Heart left ventricle (tissue), 16 donors: ENCODE measurements at regions not wholly inside any gene's neighbourhood (a gene's known extent, or its start where the extent isn't known, plus 50 kb on each side); places are given as distances from the start of the nearest gene placed in this dataset.

ENCODE experiments used
- ATAC-seq, 4 donors: fragments of 200-7000 bp; cut with Tn5 transposase; one replicate each; pipeline ENCODE4 v1.9.1; 2020 to 2022; ENCODE audit warnings: moderate library complexity in 4 of 4, mild to moderate bottlenecking in 3 of 4, moderate number of reproducible peaks in 1 of 4
- DNase-seq, 5 donors: peaks; one replicate each; pipeline ENCODE4 v3.0.0-alpha.2; 2020
- H3K27ac ChIP-seq, 12 donors: fragments of 200-600 bp; sonication (generic) in 4 of 12; one replicate each; pipeline versions ENCODE4 v1.5.0 to v1.8.0; 2016 to 2022; ENCODE audit warnings: mild to moderate bottlenecking in 2 of 12
- H3K27me3 ChIP-seq, 9 donors: fragments of 200-600 bp; sonication (generic) in 2 of 9; one replicate each; pipeline versions ENCODE4 v1.5.1 to v1.8.0; 2016 to 2022; ENCODE audit warnings: mild to moderate bottlenecking in 3 of 9
- H3K36me3 ChIP-seq, 9 donors: fragments of 200-600 bp; sonication (generic) in 2 of 9; one replicate each; pipeline versions ENCODE4 v1.5.0 to v1.8.0; 2018 to 2022; ENCODE audit warnings: mild to moderate bottlenecking in 2 of 9
- H3K4me1 ChIP-seq, 12 donors: fragments of 200-600 bp; sonication (generic) in 4 of 12; one replicate each; pipeline versions ENCODE4 v1.5.0 to v1.8.0; 2016 to 2022; ENCODE audit warnings: mild to moderate bottlenecking in 3 of 12
- H3K4me3 ChIP-seq, 12 donors: fragments of 200-600 bp; sonication (generic) in 4 of 12; one replicate each; pipeline versions ENCODE4 v1.5.0 to v1.8.0; 2017 to 2022; ENCODE audit warnings: mild to moderate bottlenecking in 9 of 12, moderate library complexity in 4 of 12
- H3K9me3 ChIP-seq, 12 donors: fragments of 200-600 bp; sonication (generic) in 4 of 12; one replicate each; pipeline versions ENCODE4 v1.5.0 to v1.8.0; 2016 to 2022; ENCODE audit warnings: mild to moderate bottlenecking in 1 of 12
- POLR2A ChIP-seq, 2 donors: fragments of 450-650 bp; IDR thresholded peaks; one replicate each; pipeline ENCODE4 v1.6.1; 2017; ENCODE audit warnings: antibody characterized with exemption in 2 of 2, mild to moderate bottlenecking in 2 of 2, moderate library complexity in 2 of 2
- WGBS, 4 donors: extraction: QIAGEN DNeasy Blood & Tissue Kit in 2 of 4; methylation state at CpG; one replicate each; pipeline versions ENCODE4 v1.1.5 to v1.1.7; 2013 to 2018; 5-methylcytosine and 5-hydroxymethylcytosine counted together
- intact Hi-C, 10 donors: fragments of 100-400 bp; cut with DNase I; formaldehyde crosslinking; loops; one replicate each; pipeline versions ENCODE4 v1.11.1 to v1.14.2; 2022
- TF ChIP-seq, protein P1 (sequence below), 12 donors: fragments of 200-600 bp; sonication (generic) in 4 of 12; IDR thresholded peaks; one replicate each; pipeline versions ENCODE4 v1.5.0 to v1.8.0; 2018 to 2022; ENCODE audit warnings: antibody characterized with exemption in 12 of 12, mild to moderate bottlenecking in 5 of 12
- donor health status: ischemic (EF 13 %, LVEDD 7.1; RV severe dilation, severe dysfunction).
- donor health status: healthy with polysubstance abuse.
- donor health status: DM: no; HTN: yes; CAD: no.
- donor health status: DM: no; HTN: no; CAD: no.
- donor health status: ischemic (EF 25% LVEDD 6.9; RV normal size, moderate dysfunction).
- donor health status: ischemic (EF 25% LVEDD 5.7; RV mildly dilated, moderate dysfunction).
- donor health status: healthy.
- donor health status: DM: yes; HTN: yes; CAD: no.
- donor health status: ischemic (EF 35%, LVEDD 5.7; RV mildly dilated, moderate dysfunction).
- donor health status: nonischemic (EF 11% LVEDD 7.7; RV severe dilation, severe dysfunction).
- donor health status: DM: yes; HTN: yes; CAD: no.
- donor health status: PGD.
- donor health status: ischemic (EF 29% LVEDD 5.4; RV normal size, mild dysfunction).
- donor health status: nonischemic (EF 23%, LVEDD 6.1; RV moderate dilation, normal function).

GRCh38 chr20:3326779-3327521, 80.5 kb downstream of the DNAAF9 start:
- peaks cover 0 to 92% (median 88%) of the 10 kb centered on the region in 9 donors for H3K36me3 ChIP-seq
- TF ChIP-seq, protein P1, sequence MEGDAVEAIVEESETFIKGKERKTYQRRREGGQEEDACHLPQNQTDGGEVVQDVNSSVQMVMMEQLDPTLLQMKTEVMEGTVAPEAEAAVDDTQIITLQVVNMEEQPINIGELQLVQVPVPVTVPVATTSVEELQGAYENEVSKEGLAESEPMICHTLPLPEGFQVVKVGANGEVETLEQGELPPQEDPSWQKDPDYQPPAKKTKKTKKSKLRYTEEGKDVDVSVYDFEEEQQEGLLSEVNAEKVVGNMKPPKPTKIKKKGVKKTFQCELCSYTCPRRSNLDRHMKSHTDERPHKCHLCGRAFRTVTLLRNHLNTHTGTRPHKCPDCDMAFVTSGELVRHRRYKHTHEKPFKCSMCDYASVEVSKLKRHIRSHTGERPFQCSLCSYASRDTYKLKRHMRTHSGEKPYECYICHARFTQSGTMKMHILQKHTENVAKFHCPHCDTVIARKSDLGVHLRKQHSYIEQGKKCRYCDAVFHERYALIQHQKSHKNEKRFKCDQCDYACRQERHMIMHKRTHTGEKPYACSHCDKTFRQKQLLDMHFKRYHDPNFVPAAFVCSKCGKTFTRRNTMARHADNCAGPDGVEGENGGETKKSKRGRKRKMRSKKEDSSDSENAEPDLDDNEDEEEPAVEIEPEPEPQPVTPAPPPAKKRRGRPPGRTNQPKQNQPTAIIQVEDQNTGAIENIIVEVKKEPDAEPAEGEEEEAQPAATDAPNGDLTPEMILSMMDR (IDR thresholded peaks at IDR 0.05): no peak
- no peak for TF ChIP-seq POLR2A (IDR thresholded peaks at IDR 0.05)
- no peaks in the 10 kb centered on the region for H3K27me3 ChIP-seq
- H3K4me1 ChIP-seq: peaks cover 0 to 19% (median 2%) of the 10 kb centered on the region in 12 donors
- WGBS, 4 donors: 52 to 67% (median 60%) methylated on average over 7 of the region's 7 CpGs
- peak overlapping the region in 6 of 12 donors; percentile 5 to 74 (median 46) for H3K27ac ChIP-seq
- ATAC-seq: peak; percentile 23 to 73 (median 68)
- no peak for DNase-seq
- no peaks in the 10 kb centered on the region for H3K9me3 ChIP-seq
- intact Hi-C loops: loop anchor here in 1 of 10 donors (10.0 kb wide), 1 partner anchor 272 kb away; no protein-coding TSS in a partner anchor
- no peak overlapping the region for H3K4me3 ChIP-seq

GRCh38 chr20:3325864-3326263, 81.6 kb downstream of the DNAAF9 start:
- TF ChIP-seq POLR2A (IDR thresholded peaks at IDR 0.05): no peak
- TF ChIP-seq, protein P1 (IDR thresholded peaks at IDR 0.05): no peak
- Histone ChIP-seq H3K9me3 (no peaks in the 10 kb centered on the region), H3K27ac (peak overlapping the region in 2 of 12 donors; percentile 20 to 36), H3K4me3 (no peak overlapping the region), H3K36me3 (peaks cover 0 to 92% (median 88%) of the 10 kb centered on the region in 9 donors), H3K4me1 (peaks cover 0 to 19% (median 2%) of the 10 kb centered on the region in 12 donors), H3K27me3 (no peaks in the 10 kb centered on the region)
- WGBS, 4 donors: 83 to 89% (median 87%) methylated on average over 2 of the region's 2 CpGs
- intact Hi-C loops: loop anchor here in 1 of 10 donors (10.0 kb wide), 1 partner anchor 271 kb away; no protein-coding TSS in a partner anchor
- ATAC-seq: no peak
- DNase-seq: no peak

DNA sequence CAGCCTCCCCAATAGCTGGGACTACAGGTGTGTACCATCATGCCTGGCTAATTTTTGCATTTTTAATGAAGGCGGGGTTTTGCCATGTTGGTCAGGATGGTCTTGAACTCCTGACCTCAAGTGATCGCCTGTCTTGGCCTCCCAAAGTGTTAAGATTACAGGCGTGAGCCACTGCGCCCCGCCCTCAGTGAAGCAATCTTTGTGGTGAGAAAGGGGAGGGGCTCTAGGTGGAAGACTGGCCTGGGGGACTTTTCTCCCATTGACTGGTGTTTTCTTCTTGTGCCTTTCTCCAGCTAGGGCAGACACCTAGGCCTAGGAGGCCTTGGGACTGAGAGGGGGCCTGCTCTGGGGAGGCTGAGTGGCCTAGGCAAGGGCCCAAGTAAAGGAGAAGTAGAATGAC, 84.1 kb downstream of the DNAAF9 start:
- 88 to 98% (median 92%) methylated on average over 5 of the region's 5 CpGs for WGBS, 4 donors
- H3K27me3 ChIP-seq: no peaks in the 10 kb centered on the region
- H3K9me3 ChIP-seq: no peaks in the 10 kb centered on the region
- intact Hi-C loops: loop anchor here in 1 of 10 donors (10.0 kb wide), 1 partner anchor 269 kb away; no protein-coding TSS in a partner anchor
- peaks cover 0 to 91% (median 83%) of the 10 kb centered on the region in 9 donors for H3K36me3 ChIP-seq
- H3K4me3 ChIP-seq: no peak overlapping the region
- no peak for DNase-seq
- TF ChIP-seq POLR2A (IDR thresholded peaks at IDR 0.05): no peak
- TF ChIP-seq, protein P1 (IDR thresholded peaks at IDR 0.05): no peak
- H3K4me1 ChIP-seq: peaks cover 0 to 19% (median 2%) of the 10 kb centered on the region in 12 donors
- no peak for ATAC-seq
- no peak overlapping the region for H3K27ac ChIP-seq

DNA sequence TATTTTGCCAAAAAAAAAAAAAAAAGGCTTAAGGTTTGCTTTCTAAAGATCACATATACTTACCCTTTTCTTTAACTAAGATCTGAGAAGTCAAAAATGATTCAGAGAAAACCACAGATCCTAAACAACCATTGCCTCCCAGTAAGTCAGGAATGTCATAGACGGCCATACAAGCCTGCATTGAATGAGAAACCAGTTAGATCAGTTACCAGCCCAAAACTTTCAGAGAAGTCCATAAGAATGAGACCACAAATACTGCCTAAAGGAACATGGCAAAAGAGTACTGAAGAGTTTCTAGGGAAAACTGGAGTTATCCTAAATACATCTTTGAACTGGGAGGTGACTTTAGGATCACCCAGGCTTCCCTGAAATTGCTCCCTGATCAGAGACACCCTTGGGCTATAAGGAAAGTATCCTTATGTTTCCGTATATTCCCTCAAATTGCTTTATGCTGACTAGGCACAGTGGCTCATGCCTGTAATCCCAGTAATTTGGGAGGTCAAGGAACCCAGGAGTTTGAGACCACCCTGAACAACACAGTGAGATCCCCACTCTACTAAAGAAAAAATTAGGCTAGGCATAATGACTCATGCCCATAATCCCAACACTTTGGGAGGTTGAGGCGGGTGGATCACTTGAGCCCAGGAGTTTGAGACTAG, 79.4 kb upstream of the SLC4A11 start:
- WGBS, 4 donors: 83 to 99% (median 95%) methylated on average over 3 of the region's 3 CpGs
- no peak for TF ChIP-seq POLR2A (IDR thresholded peaks at IDR 0.05)
- TF ChIP-seq, protein P1 (IDR thresholded peaks at IDR 0.05): no peak
- peaks cover 0 to 33% (median 25%) of the 10 kb centered on the region in 12 donors for H3K4me1 ChIP-seq
- intact Hi-C loops: loop anchor here in 7 of 10 donors (5.0 to 10.0 kb wide), 6 partner anchors 94 to 266 kb away; no protein-coding TSS in a partner anchor
- no peak overlapping the region for H3K27ac ChIP-seq
- ATAC-seq: no peak
- H3K9me3 ChIP-seq: no peaks in the 10 kb centered on the region
- H3K27me3 ChIP-seq: no peaks in the 10 kb centered on the region
- no peak for DNase-seq
- peaks cover 0 to 95% (median 85%) of the 10 kb centered on the region in 9 donors for H3K36me3 ChIP-seq
- H3K4me3 ChIP-seq: no peak overlapping the region
